ENCODE measurements at regions not wholly inside any gene's neighbourhood (a gene's known extent, or its start where the extent isn't known, plus 50 kb on each side); places are given as distances from the start of the nearest gene placed in this dataset.

- H3K9me3 ChIP-seq (ENCODE audit: control insufficient read depth, low read length) = peaks cover under 1% of the 10 kb centered on the region
- no peak for ATAC-seq (ENCODE audit: low FRiP score)
- 81 to 88% methylated on average over 6 of the region's 6 CpGs for WGBS, 2 donors
- H3K27ac ChIP-seq (ENCODE audit: low read depth in 1 of 2, low read length in 2 of 2) = no peak overlapping the region
- intact Hi-C loops (cut with DNase I) = no loop called here
- no peak overlapping the region for H3K4me3 ChIP-seq (ENCODE audit: low read length in 2 of 2)
- H3K4me1 ChIP-seq (ENCODE audit: control insufficient read depth in 1 of 2, insufficient read depth in 2 of 2, low read length in 2 of 2) = no peaks in the 10 kb centered on the region
- no peaks in the 10 kb centered on the region for H3K27me3 ChIP-seq (ENCODE audit: control insufficient read depth in 1 of 2, insufficient read depth in 2 of 2, low read length in 1 of 2)
- DNase-seq = no peak
- H3K36me3 ChIP-seq (ENCODE audit: control insufficient read depth in 1 of 2, insufficient read depth in 2 of 2, low read length in 1 of 2) = no peaks in the 10 kb centered on the region
Observed at GRCh38 chr3:27986234-27986879, 255.1 kb upstream of the CMC1 start.

DNA sequence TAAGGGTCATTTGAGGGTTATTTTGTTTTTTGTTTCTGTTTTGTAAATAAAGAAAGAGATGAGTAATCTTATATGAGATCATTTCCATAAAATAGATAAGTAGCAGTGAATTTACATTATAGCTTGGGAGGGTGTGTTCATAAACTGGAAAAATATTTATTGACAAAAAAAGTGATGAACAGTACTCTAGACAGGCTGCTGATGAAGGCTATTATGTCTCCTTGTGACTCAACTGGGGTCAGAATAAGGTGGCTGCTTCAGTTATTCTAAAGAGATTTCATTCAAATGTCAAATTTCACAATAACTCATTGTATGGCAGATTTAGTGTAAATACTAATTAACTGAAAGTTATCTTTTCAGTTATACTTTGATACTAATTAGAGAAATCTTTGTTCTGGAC lies 251.1 kb upstream of the CMC1 start:
- Histone ChIP-seq H3K36me3 (ENCODE audit: control insufficient read depth in 1 of 2, insufficient read depth in 2 of 2, low read length in 1 of 2) (no peaks in the 10 kb centered on the region), H3K4me1 (ENCODE audit: control insufficient read depth in 1 of 2, insufficient read depth in 2 of 2, low read length in 2 of 2) (no peaks in the 10 kb centered on the region), H3K9me3 (ENCODE audit: control insufficient read depth, low read length) (no peaks in the 10 kb centered on the region), H3K4me3 (ENCODE audit: low read length in 2 of 2) (no peak overlapping the region), H3K27ac (ENCODE audit: low read depth in 1 of 2, low read length in 2 of 2) (no peak overlapping the region), H3K27me3 (ENCODE audit: control insufficient read depth in 1 of 2, insufficient read depth in 2 of 2, low read length in 1 of 2) (no peaks in the 10 kb centered on the region)
- intact Hi-C loops (cut with DNase I) = no loop called here
- no peak for DNase-seq
- ATAC-seq (ENCODE audit: low FRiP score) = no peak

DNA sequence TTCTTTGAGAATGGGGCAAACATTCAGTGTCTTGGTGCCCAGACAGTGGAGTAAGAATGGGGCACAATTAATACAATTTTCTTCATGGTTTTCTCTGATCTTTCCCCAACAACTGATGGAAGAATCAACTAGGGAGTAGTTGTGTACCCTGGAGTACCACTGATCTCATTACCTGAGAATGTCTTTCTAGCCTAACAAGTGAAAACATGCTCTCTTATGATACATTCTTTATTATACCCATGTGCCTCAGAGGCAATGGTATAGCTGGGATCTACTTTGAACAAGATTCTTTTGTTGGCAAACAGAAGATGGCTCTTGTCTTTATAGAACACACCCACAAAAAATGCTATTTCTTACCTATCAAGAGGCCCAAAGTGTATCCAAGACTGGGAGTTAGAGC lies 250.6 kb upstream of the CMC1 start:
- Histone ChIP-seq H3K27ac (ENCODE audit: low read depth in 1 of 2, low read length in 2 of 2) (no peak overlapping the region), H3K36me3 (ENCODE audit: control insufficient read depth in 1 of 2, insufficient read depth in 2 of 2, low read length in 1 of 2) (no peaks in the 10 kb centered on the region), H3K27me3 (ENCODE audit: control insufficient read depth in 1 of 2, insufficient read depth in 2 of 2, low read length in 1 of 2) (no peaks in the 10 kb centered on the region), H3K4me1 (ENCODE audit: control insufficient read depth in 1 of 2, insufficient read depth in 2 of 2, low read length in 2 of 2) (no peaks in the 10 kb centered on the region), H3K4me3 (ENCODE audit: low read length in 2 of 2) (no peak overlapping the region), H3K9me3 (ENCODE audit: control insufficient read depth, low read length) (no peaks in the 10 kb centered on the region)
- ATAC-seq (ENCODE audit: low FRiP score) = no peak
- DNase-seq = no peak
- intact Hi-C loops (cut with DNase I) = no loop called here

DNA sequence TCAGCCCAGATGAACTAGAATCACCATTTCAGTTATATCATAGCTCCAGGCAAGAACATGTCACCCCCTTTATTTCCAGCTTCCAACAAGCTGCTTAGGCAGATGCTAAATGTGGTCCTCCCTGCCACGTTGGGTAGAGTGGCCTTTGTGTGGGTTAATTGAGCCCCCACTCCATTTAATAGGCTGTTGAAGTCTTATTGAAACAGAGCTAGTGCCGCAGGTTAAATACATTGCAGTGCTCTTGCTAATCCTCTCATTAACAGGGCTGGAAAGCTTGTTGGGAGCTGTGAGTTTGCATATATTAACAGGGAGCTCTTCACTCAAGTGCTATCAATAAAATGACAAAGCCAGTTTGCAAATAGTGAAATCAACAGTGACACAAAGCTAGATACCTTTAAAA lies 248.4 kb upstream of the CMC1 start:
- Histone ChIP-seq H3K9me3 (ENCODE audit: control insufficient read depth, low read length) (no peaks in the 10 kb centered on the region), H3K4me1 (ENCODE audit: control insufficient read depth in 1 of 2, insufficient read depth in 2 of 2, low read length in 2 of 2) (no peaks in the 10 kb centered on the region), H3K36me3 (ENCODE audit: control insufficient read depth in 1 of 2, insufficient read depth in 2 of 2, low read length in 1 of 2) (no peaks in the 10 kb centered on the region), H3K27me3 (ENCODE audit: control insufficient read depth in 1 of 2, insufficient read depth in 2 of 2, low read length in 1 of 2) (no peaks in the 10 kb centered on the region), H3K4me3 (ENCODE audit: low read length in 2 of 2) (no peak overlapping the region), H3K27ac (ENCODE audit: low read depth in 1 of 2, low read length in 2 of 2) (no peak overlapping the region)
- ATAC-seq (ENCODE audit: low FRiP score) (no peak), DNase-seq (no peak)
- WGBS, 2 donors = 70% methylated on average over 2 of the region's 2 CpGs
- intact Hi-C loops (cut with DNase I) = no loop called here

DNA sequence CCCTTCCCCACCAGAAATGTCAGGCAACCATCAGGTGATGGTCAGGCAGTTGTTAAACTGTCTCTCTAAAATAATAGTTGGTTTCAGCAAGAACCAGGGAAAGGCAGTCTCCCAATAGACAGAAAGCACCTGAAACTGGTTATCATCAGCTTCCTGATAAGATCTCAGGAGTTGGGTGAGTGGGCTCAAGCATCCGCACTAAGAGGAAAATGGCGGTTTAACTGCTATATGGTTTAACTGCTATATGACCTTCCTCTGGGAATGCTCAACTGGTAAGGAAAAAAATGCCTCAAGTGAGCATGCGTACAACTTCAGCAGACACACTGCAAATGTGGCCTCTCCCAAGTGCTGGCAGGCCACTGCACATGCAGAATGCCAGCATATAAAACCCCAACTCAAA lies 240.8 kb upstream of the CMC1 start:
- WGBS, 2 donors = 97% methylated on average over 3 of the region's 3 CpGs
- no peak overlapping the region for H3K27ac ChIP-seq (ENCODE audit: low read depth in 1 of 2, low read length in 2 of 2)
- intact Hi-C loops (cut with DNase I) = no loop called here

GRCh38 chr3:28008235-28008634 lies 233.2 kb upstream of the CMC1 start:
- intact Hi-C loops (cut with DNase I) = no loop called here
- H3K27me3 ChIP-seq (ENCODE audit: control insufficient read depth in 1 of 2, insufficient read depth in 2 of 2, low read length in 1 of 2) = no peaks in the 10 kb centered on the region
- no peaks in the 10 kb centered on the region for H3K4me1 ChIP-seq (ENCODE audit: control insufficient read depth in 1 of 2, insufficient read depth in 2 of 2, low read length in 2 of 2)
- WGBS, 2 donors = 70 to 74% methylated on average over 6 of the region's 6 CpGs
- no peak overlapping the region for H3K27ac ChIP-seq (ENCODE audit: low read depth in 1 of 2, low read length in 2 of 2)
- H3K4me3 ChIP-seq (ENCODE audit: low read length in 2 of 2) = no peak overlapping the region
- no peaks in the 10 kb centered on the region for H3K36me3 ChIP-seq (ENCODE audit: control insufficient read depth in 1 of 2, insufficient read depth in 2 of 2, low read length in 1 of 2)
- H3K9me3 ChIP-seq (ENCODE audit: control insufficient read depth, low read length) = no peaks in the 10 kb centered on the region
- DNase-seq (no peak), ATAC-seq (ENCODE audit: low FRiP score) (no peak)

More for the DNA sequence above, 240.8 kb upstream of the CMC1 start:
- no peaks in the 10 kb centered on the region for H3K9me3 ChIP-seq (ENCODE audit: control insufficient read depth, low read length)
- no peak for DNase-seq
- no peaks in the 10 kb centered on the region for H3K36me3 ChIP-seq (ENCODE audit: control insufficient read depth in 1 of 2, insufficient read depth in 2 of 2, low read length in 1 of 2)
- ATAC-seq (ENCODE audit: low FRiP score) = no peak
- H3K4me1 ChIP-seq (ENCODE audit: control insufficient read depth in 1 of 2, insufficient read depth in 2 of 2, low read length in 2 of 2) = no peaks in the 10 kb centered on the region
- H3K27me3 ChIP-seq (ENCODE audit: control insufficient read depth in 1 of 2, insufficient read depth in 2 of 2, low read length in 1 of 2) = no peaks in the 10 kb centered on the region
- H3K4me3 ChIP-seq (ENCODE audit: low read length in 2 of 2) = no peak overlapping the region

DNA sequence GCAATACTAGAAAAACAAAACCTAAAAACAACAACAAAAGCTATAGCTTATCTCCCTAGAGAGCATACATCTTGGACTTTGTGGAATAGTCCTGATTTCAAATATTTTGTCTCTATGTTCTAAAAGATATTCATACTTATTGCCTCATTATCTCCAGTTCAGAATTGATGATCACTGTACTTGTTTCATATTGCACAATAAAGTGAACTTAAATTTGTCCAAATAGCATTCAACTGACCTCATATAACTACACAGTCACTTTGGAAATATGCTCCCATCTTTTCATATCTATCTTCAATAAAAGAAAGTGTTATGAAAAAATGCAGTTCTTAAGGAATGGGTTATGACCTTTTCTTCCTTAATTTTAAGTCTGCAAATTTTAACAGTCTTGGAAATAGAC lies 228.6 kb upstream of the CMC1 start:
- H3K36me3 ChIP-seq (ENCODE audit: control insufficient read depth in 1 of 2, insufficient read depth in 2 of 2, low read length in 1 of 2) = no peaks in the 10 kb centered on the region
- no peak for ATAC-seq (ENCODE audit: low FRiP score)
- DNase-seq = no peak
- intact Hi-C loops (cut with DNase I) = no loop called here
- H3K9me3 ChIP-seq (ENCODE audit: control insufficient read depth, low read length) = peaks cover 2% of the 10 kb centered on the region
- H3K27ac ChIP-seq (ENCODE audit: low read depth in 1 of 2, low read length in 2 of 2) = no peak overlapping the region
- H3K4me1 ChIP-seq (ENCODE audit: control insufficient read depth in 1 of 2, insufficient read depth in 2 of 2, low read length in 2 of 2) = no peaks in the 10 kb centered on the region
- H3K27me3 ChIP-seq (ENCODE audit: control insufficient read depth in 1 of 2, insufficient read depth in 2 of 2, low read length in 1 of 2) = no peaks in the 10 kb centered on the region
- H3K4me3 ChIP-seq (ENCODE audit: low read length in 2 of 2) = no peak overlapping the region

DNA sequence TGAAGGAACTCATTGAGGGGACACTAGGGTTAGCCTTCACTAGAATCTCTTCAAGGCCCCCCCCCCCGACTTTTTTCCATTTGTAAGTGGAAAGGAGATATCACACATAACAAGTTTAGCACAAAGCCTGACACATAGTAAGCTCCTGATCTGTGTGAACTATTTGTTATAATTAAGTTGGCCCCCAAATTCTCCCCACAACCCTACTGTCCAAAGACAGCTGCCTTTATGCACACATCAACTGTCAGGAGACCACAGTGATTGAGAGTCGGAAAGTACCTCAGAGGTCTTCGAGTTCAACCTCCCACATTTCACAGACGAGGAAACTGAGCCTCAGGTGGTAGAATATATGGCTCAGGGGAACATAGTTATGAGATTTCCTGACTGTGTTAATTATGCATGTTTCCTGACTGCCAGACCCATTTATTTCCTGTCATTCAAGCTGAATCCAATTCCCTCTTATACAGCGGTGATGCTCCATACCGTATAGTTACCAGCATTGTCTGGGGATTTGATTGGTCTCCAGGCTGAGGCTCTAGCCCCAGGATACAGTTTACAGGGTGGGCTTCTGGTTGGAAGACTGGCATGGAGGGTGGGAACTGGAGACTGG lies 227.4 kb upstream of the CMC1 start:
- ATAC-seq (ENCODE audit: low FRiP score) (no peak), DNase-seq (no peak)
- Histone ChIP-seq H3K4me3 (ENCODE audit: low read length in 2 of 2) (no peak overlapping the region), H3K27ac (ENCODE audit: low read depth in 1 of 2, low read length in 2 of 2) (no peak overlapping the region), H3K9me3 (ENCODE audit: control insufficient read depth, low read length) (peaks cover 2% of the 10 kb centered on the region), H3K4me1 (ENCODE audit: control insufficient read depth in 1 of 2, insufficient read depth in 2 of 2, low read length in 2 of 2) (no peaks in the 10 kb centered on the region), H3K36me3 (ENCODE audit: control insufficient read depth in 1 of 2, insufficient read depth in 2 of 2, low read length in 1 of 2) (no peaks in the 10 kb centered on the region), H3K27me3 (ENCODE audit: control insufficient read depth in 1 of 2, insufficient read depth in 2 of 2, low read length in 1 of 2) (no peaks in the 10 kb centered on the region)
- intact Hi-C loops (cut with DNase I) = no loop called here
- WGBS, 2 donors = 85% methylated on average over 5 to 6 of the region's 6 CpGs

DNA sequence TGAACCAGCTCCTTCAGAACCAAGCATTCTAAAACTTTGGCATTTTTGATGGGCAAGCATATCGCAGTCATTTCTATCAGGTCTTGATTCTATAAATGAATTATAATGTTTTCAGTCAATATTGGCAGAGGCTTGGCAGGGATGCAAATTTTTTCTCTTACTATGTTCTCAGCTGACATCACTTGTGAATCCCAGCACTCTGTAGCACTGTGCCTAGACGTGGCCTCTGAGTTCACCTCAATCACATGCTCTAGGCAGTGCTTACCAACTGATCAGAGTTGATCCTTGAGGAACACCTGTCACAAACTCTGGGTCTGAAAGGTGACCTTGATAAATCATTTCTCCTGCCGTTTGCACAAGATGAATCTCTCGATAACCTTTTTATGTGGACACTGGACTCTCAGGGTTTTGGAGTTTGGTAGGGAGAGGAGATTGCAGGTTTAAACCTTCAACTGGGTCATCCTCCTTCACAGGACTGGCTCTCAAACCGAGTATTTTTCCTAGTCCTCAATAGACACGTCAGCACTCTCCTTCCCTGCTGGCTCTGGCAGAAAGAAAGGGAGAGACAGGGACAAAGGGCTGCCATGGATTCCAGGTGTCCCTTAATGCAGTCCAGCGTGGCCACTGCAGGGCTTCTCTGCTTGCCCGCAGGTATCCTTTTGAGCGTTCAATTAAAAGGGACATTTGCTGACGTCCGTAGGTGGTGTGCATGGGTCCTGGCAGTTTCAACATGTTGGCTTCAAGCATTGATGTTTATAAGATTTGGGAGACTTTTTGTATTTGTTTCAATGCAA lies 222.3 kb upstream of the CMC1 start:
- no peak overlapping the region for H3K27ac ChIP-seq (ENCODE audit: low read depth in 1 of 2, low read length in 2 of 2)
- H3K27me3 ChIP-seq (ENCODE audit: control insufficient read depth in 1 of 2, insufficient read depth in 2 of 2, low read length in 1 of 2) = no peaks in the 10 kb centered on the region
- WGBS, 2 donors = 79 to 83% methylated on average over 11 of the region's 11 CpGs
- intact Hi-C loops (cut with DNase I) = no loop called here
- H3K4me3 ChIP-seq (ENCODE audit: low read length in 2 of 2) = no peak overlapping the region
- no peak for ATAC-seq (ENCODE audit: low FRiP score)
- no peak for DNase-seq
- no peaks in the 10 kb centered on the region for H3K9me3 ChIP-seq (ENCODE audit: control insufficient read depth, low read length)
- no peaks in the 10 kb centered on the region for H3K36me3 ChIP-seq (ENCODE audit: control insufficient read depth in 1 of 2, insufficient read depth in 2 of 2, low read length in 1 of 2)
- no peaks in the 10 kb centered on the region for H3K4me1 ChIP-seq (ENCODE audit: control insufficient read depth in 1 of 2, insufficient read depth in 2 of 2, low read length in 2 of 2)

Measured in aorta (tissue), 5 donors.